ENCODE measurements at regions not wholly inside any gene's neighbourhood (a gene's known extent, or its start where the extent isn't known, plus 50 kb on each side); places are given as distances from the start of the nearest gene placed in this dataset.

- TF ChIP-seq CTCF (IDR thresholded peaks at IDR 0.05; ENCODE audit: low read depth, low read length) (no peak), POLR2A (IDR thresholded peaks at IDR 0.05; ENCODE audit: extremely low read depth, insufficient read length) (no peak), MYC (IDR thresholded peaks at IDR 0.05; ENCODE audit: low read depth, low read length) (no peak)
- TF ChIP-seq, protein P1, sequence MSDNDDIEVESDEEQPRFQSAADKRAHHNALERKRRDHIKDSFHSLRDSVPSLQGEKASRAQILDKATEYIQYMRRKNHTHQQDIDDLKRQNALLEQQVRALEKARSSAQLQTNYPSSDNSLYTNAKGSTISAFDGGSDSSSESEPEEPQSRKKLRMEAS (IDR thresholded peaks at IDR 0.05; ENCODE audit: low read depth, low read length): no peak
Measured at GRCh38 chr6:147061252-147061651, 143.0 kb upstream of the STXBP5 start.
